GM20000 (cell line): ENCODE measurements at regions not wholly inside any gene's neighbourhood (a gene's known extent, or its start where the extent isn't known, plus 50 kb on each side); places are given as distances from the start of the nearest gene placed in this dataset.

Source experiments
- DNase-seq: peaks from one replicate; pipeline ENCODE4 v3.0.0; 2012; ENCODE audit warnings: low spot score
- TF ChIP-seq, protein P1 (sequence below): IDR thresholded peaks from 2 replicates; pipeline ENCODE4 v1.5.1; 2012; ENCODE audit warnings: mild to moderate bottlenecking, control low read depth; ENCODE audit errors: extremely low read depth, missing control alignments

DNA sequence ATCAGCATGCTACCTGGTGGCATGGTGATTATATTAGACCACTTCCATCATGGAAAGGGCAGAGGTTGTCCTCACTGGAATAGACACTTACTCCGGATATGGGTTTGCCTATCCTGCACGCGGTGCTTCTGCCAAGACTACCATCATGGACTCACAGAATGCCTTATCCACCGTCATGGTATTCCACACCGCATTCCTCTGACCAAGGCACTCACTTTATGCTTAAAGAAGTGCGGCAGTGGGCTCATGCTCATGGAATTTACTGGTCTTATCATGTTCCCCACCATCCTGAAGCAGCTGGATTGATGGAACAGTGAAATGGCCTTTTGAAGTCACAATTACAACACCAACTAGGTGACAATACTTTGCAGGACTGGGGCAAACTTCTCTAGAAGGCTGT is 109.2 kb upstream of the DRD2 start:
- TF ChIP-seq, protein P1, sequence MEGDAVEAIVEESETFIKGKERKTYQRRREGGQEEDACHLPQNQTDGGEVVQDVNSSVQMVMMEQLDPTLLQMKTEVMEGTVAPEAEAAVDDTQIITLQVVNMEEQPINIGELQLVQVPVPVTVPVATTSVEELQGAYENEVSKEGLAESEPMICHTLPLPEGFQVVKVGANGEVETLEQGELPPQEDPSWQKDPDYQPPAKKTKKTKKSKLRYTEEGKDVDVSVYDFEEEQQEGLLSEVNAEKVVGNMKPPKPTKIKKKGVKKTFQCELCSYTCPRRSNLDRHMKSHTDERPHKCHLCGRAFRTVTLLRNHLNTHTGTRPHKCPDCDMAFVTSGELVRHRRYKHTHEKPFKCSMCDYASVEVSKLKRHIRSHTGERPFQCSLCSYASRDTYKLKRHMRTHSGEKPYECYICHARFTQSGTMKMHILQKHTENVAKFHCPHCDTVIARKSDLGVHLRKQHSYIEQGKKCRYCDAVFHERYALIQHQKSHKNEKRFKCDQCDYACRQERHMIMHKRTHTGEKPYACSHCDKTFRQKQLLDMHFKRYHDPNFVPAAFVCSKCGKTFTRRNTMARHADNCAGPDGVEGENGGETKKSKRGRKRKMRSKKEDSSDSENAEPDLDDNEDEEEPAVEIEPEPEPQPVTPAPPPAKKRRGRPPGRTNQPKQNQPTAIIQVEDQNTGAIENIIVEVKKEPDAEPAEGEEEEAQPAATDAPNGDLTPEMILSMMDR: no peak
- no peak for DNase-seq

DNA sequence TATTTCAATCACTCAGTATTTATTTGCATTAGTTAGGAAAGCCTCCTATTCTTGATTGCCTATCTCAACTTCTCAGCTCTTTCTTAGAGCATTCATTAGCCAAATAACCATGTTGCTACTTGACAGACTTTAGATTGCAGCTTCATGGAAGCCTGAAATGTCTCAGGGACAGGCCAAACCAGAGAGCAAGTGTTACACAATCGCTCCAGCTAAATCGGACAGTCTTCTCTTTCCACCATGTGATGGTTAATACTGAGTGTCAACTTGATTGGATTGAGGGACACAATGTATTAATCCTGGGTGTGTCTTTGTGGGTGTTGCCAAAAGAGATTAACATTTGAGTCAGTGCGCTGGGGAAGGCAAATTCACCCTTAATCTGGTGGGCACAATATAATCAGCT is 106.5 kb upstream of the DRD2 start:
- TF ChIP-seq, protein P1: no peak
- DNase-seq: no peak

DNA sequence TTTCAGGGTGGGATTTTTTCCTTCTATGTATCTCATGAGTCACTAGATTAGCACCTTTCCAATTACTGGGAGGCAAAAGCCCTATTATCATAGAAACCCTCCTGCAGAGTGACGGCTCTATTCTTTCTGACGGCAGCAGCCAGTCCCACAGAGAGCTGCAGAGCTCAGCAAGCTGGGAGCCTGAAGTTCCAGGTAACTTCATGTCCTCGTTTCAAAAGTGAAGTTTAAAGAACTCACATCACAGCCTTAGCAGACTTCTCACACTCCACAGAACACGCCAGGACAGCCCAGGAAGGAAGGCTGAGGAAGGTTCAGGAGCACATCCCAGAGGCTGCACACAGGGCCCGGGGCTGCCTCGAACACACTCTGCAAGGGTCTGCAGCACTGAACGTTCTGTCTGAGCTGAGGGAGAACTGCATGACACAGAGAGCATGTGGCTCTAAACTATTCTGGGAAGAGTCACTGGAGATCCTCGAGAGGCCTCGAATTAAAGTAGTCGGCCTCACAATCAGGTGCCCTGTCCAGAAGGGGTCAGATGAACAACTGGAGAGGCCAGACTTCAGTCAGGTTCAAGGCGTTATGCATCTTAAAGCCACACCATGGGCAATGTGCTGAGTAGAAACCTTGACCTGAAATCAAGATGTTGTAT is 104.2 kb upstream of the DRD2 start:
- no peak for DNase-seq
- TF ChIP-seq, protein P1: no peak

DNA sequence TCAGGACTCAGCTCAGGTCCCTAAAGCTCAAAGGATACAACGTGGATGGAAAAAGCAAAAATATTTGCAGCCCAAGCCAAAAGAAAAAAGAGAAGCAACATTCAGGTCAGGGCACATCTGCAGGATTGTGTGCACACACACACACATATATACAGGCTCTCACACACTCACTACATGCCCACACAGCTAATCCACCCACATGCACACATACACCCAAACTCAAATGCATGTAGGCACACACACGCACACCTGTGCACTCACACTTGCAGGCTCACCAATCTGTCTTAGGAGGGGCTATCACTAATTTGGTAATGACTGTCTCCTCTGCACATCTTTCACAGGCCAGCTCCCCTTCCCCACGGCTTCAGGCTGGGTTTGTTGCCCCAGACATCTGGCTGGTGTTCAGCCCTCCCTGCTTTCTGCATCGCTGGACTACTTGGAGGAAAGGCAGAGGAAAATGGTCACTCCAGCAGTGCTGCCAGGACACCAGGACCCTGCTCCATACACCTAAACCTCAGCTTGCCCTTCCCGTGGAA is 103.6 kb upstream of the DRD2 start:
- no peak for DNase-seq

DNA sequence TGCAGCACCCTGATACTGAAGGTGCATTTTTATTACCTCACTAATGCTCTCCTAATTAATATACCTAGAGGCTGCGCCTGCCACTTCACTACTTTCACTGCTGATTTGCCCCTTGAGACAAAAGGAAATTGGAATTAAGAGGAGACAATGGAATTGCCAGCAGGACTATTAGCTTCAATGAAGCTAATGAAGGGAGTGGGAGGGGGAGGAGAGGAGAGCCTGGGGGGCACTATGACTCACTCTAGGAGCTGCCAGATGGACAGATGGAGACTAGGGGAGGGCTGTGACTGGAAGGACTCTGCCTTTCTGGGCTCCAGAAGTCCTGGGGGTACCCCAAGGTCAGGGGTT is 102.8 kb upstream of the DRD2 start:
- TF ChIP-seq, protein P1: no peak
- no peak for DNase-seq

More for the DNA sequence above, 103.6 kb upstream of the DRD2 start:
- TF ChIP-seq, protein P1: no peak

DNA sequence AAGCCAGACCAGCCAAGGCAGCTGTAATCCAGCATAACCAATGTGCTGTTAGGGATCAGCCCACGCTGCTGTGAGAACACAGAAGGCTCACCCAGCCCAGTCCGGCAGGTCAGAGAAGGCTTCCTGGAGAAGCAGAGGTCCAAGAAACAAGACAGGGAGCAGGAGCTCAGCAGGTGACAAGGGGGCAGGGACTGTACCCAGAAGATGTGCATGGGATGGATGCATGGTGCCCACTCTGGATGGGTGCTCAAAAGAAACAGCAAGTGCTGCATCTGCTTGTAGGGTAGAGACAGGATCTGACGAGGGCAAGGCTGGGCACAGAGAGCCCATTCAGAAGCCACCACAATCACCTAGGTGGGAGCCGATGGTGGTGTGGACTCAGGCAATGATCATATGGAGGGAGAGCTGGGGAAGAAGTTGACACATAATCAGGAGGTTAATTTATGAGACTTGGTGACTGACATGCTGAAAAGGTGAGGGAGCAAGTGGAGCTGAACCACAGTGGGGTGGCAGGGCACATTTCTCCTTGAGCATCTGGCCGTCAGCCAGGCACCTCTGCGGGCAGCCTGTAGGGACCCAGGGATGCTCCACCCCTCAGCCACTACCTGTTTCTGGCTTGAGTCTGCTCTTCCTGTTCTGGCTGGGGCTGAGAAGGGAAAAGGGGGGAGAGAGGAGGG is 102.3 kb upstream of the DRD2 start:
- TF ChIP-seq, protein P1: no peak
- DNase-seq: no peak

DNA sequence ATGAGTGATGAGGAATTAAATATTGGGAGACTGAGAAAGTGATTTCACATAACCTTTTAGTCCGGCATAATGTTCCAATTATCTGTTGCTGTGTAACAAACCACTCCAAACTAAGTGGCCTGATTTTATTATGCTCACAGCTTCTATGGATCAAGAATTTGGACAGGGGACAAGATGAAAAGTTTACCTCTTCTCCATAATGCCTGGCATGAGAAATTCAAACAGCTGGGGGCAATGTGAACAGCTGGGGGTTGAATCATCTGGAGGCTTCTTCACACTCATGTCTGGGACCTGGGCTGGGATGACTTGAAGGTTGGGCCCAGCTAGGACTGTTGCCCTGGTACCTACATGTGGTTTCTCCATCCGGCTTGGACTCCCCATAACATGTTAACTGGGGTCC is 99.4 kb upstream of the DRD2 start:
- no peak for DNase-seq
- TF ChIP-seq, protein P1: no peak
